AG09309 (cell line): ENCODE measurements at regions not wholly inside any gene's neighbourhood (a gene's known extent, or its start where the extent isn't known, plus 50 kb on each side); places are given as distances from the start of the nearest gene placed in this dataset.

Experiments
- DNase-seq: peaks from one replicate; pipeline ENCODE4 v3.0.0-alpha.2; 2010; ENCODE audit warnings: low read depth
- H3K4me3 ChIP-seq: 2 replicates; pipeline ENCODE4 v1.5.1; 2011; ENCODE audit warnings: mild to moderate bottlenecking, low read depth, low read length, moderate library complexity; ENCODE audit not compliant: control insufficient read depth
- CTCF ChIP-seq: IDR thresholded peaks from 2 replicates; pipeline ENCODE4 v1.5.1; 2011; ENCODE audit warnings: mild to moderate bottlenecking, low read depth, low read length, inconsistent platforms; ENCODE audit not compliant: insufficient read depth, control insufficient read depth; ENCODE audit errors: missing control alignments

- TF ChIP-seq CTCF = no peak
- no peak overlapping the region for H3K4me3 ChIP-seq
- DNase-seq = no peak
Observed at GRCh38 chr5:152978141-152978835, 512.2 kb upstream of the GRIA1 start.

- no peak overlapping the region for H3K4me3 ChIP-seq
- TF ChIP-seq CTCF = no peak
- DNase-seq = no peak
Observed at GRCh38 chr5:152987131-152987530, 503.3 kb upstream of the GRIA1 start.

GRCh38 chr5:152990217-152990616, 500.3 kb upstream of the GRIA1 start:
- H3K4me3 ChIP-seq = no peak overlapping the region
- no peak for DNase-seq
- TF ChIP-seq CTCF = no peak

- no peak for DNase-seq
- TF ChIP-seq CTCF = no peak
- no peak overlapping the region for H3K4me3 ChIP-seq
Observed at GRCh38 chr5:152990649-152991048, 499.8 kb upstream of the GRIA1 start.

- H3K4me3 ChIP-seq = no peak overlapping the region
- no peak for DNase-seq
- TF ChIP-seq CTCF = no peak
Observed at GRCh38 chr5:152994033-152994680, 496.3 kb upstream of the GRIA1 start.

- no peak for DNase-seq
- TF ChIP-seq CTCF = no peak
- H3K4me3 ChIP-seq = no peak overlapping the region
Observed at GRCh38 chr5:152995214-152995725, 495.2 kb upstream of the GRIA1 start.
